A673 (cell line): ENCODE measurements at regions not wholly inside any gene's neighbourhood (a gene's known extent, or its start where the extent isn't known, plus 50 kb on each side); places are given as distances from the start of the nearest gene placed in this dataset.

Experiments
- BruUV-seq: library from RNA; stranded (reverse); fragments of 400-500 nt; replicated peaks from 2 replicates; lab custom pipeline; 2021; lab: Mats Ljungman, UMichigan
- CTCF ChIA-PET: fragments of 300-600 bp; sonication (Branson Sonifier 250); formaldehyde crosslinking; loops from one replicate; lab custom pipeline; 2022; ENCODE audit warnings: antibody characterized with exemption; lab: Charles Lee
- POLR2A ChIA-PET: fragments of 300-600 bp; sonication (Branson Sonifier 250); formaldehyde crosslinking; loops from one replicate; lab custom pipeline; 2022; ENCODE audit warnings: antibody characterized with exemption; ENCODE audit not compliant: low non-redundant PET; lab: Charles Lee
- DNase-seq: peaks from one replicate; pipeline ENCODE4 v3.0.0-alpha.2; 2015; ENCODE audit warnings: low spot score
- H3K27ac ChIP-seq: fragments of 200-600 bp; sonication (generic); 2 replicates; pipeline ENCODE4 v1.5.1; 2016; ENCODE audit warnings: mixed run types, low read depth, mild to moderate bottlenecking, mixed read lengths, antibody characterized with exemption, low read length; ENCODE audit not compliant: poor library complexity, severe bottlenecking
- H3K27me3 ChIP-seq: fragments of 200-600 bp; sonication (generic); replicated peaks from 2 replicates; pipeline ENCODE4 v1.6.1; 2017; ENCODE audit warnings: mixed run types, low read depth, mild to moderate bottlenecking, mixed read lengths, antibody characterized with exemption, low read length; ENCODE audit not compliant: insufficient read depth, poor library complexity
- H3K36me3 ChIP-seq: fragments of 200-600 bp; sonication (generic); 2 replicates; pipeline ENCODE4 v1.6.1; 2016; ENCODE audit warnings: mixed run types, mild to moderate bottlenecking, mixed read lengths, antibody characterized with exemption, low read length; ENCODE audit not compliant: insufficient read depth, poor library complexity, severe bottlenecking
- H3K4me1 ChIP-seq: fragments of 200-600 bp; sonication (generic); 2 replicates; pipeline ENCODE4 v1.6.1; 2017; ENCODE audit warnings: mixed run types, mild to moderate bottlenecking, mixed read lengths, antibody characterized with exemption, low read length; ENCODE audit not compliant: insufficient read depth, poor library complexity, severe bottlenecking
- H3K4me3 ChIP-seq: fragments of 200-600 bp; sonication (generic); 2 replicates; pipeline ENCODE4 v1.5.1; 2016; ENCODE audit warnings: low read depth, mixed run types, mild to moderate bottlenecking, mixed read lengths, low read length; ENCODE audit not compliant: poor library complexity, severe bottlenecking
- H3K9me3 ChIP-seq: fragments of 200-600 bp; sonication (generic); 2 replicates; pipeline ENCODE4 v1.6.1; 2016; ENCODE audit warnings: mixed run types, low read depth, mild to moderate bottlenecking, mixed read lengths, antibody characterized with exemption, low read length; ENCODE audit not compliant: poor library complexity, severe bottlenecking
- CTCF ChIP-seq: fragments of 300-800, 200-600 bp; sonication (generic); conservative IDR thresholded peaks from 2 replicates; pipeline ENCODE4 v1.5.1; 2017; ENCODE audit warnings: low read depth, mild to moderate bottlenecking, antibody characterized with exemption, low read length, moderate library complexity, mixed read lengths
- EZH2 ChIP-seq: fragments of 200-600 bp; sonication (generic); IDR thresholded peaks from 2 replicates; pipeline ENCODE4 v1.6.1; 2017; ENCODE audit warnings: borderline replicate concordance, low read depth, mild to moderate bottlenecking, mixed read lengths, antibody characterized with exemption, low read length; ENCODE audit not compliant: poor library complexity, severe bottlenecking
- intact Hi-C: fragments of 100-400 bp; cut with micrococcal nuclease; formaldehyde crosslinking; loops from one replicate; pipeline ENCODE4 v1.10.0; 2022; ENCODE audit not compliant: unreplicated experiment

- Histone ChIP-seq H3K9me3 (no peaks in the 10 kb centered on the region), H3K36me3 (no peaks in the 10 kb centered on the region), H3K27ac (no peak overlapping the region), H3K4me3 (no peak overlapping the region), H3K4me1 (no peaks in the 10 kb centered on the region), H3K27me3 (no peaks in the 10 kb centered on the region)
- no peak for TF ChIP-seq CTCF
- TF ChIP-seq EZH2: no peak
- no TSS peak for BruUV-seq
- POLR2A ChIA-PET: no interaction called here
- CTCF ChIA-PET: no interaction called here
- no peak for DNase-seq
- intact Hi-C loops: no loop called here
These were observed 68.5 kb upstream of the GATB start for GRCh38 chr4:151829309-151829708.

- Histone ChIP-seq H3K4me3 (no peak overlapping the region), H3K9me3 (no peaks in the 10 kb centered on the region), H3K4me1 (no peaks in the 10 kb centered on the region), H3K36me3 (no peaks in the 10 kb centered on the region), H3K27me3 (peaks cover 17% of the 10 kb centered on the region), H3K27ac (no peak overlapping the region)
- no peak for TF ChIP-seq CTCF
- no peak for TF ChIP-seq EZH2
- intact Hi-C loops: no loop called here
- POLR2A ChIA-PET: no interaction called here
- BruUV-seq: no TSS peak
- CTCF ChIA-PET: no interaction called here
- no peak for DNase-seq
These were observed 63.8 kb upstream of the GATB start for GRCh38 chr4:151824656-151825055.

- POLR2A ChIA-PET: no interaction called here
- Histone ChIP-seq H3K4me1 (no peaks in the 10 kb centered on the region), H3K27me3 (peaks cover 17% of the 10 kb centered on the region), H3K4me3 (no peak overlapping the region), H3K36me3 (no peaks in the 10 kb centered on the region), H3K27ac (no peak overlapping the region), H3K9me3 (no peaks in the 10 kb centered on the region)
- intact Hi-C loops: no loop called here
- TF ChIP-seq CTCF (no peak), EZH2 (no peak)
- CTCF ChIA-PET: no interaction called here
- BruUV-seq: no TSS peak
- no peak for DNase-seq
These were observed 61.5 kb upstream of the GATB start for GRCh38 chr4:151822331-151822730.
